Natural killer cell (primary cell): ENCODE measurements at regions not wholly inside any gene's neighbourhood (a gene's known extent, or its start where the extent isn't known, plus 50 kb on each side); places are given as distances from the start of the nearest gene placed in this dataset.

Source experiments
- ATAC-seq, 3 donors: fragments of 150-1000 bp in 2 of 3; fragments of 200-7000 bp in 1 of 3; cut with Tn5 transposase; 1 replicate in 1 of 3; 2 replicates in 2 of 3; pipeline ENCODE4 v1.10.0; 2021; ENCODE audit warnings: mild to moderate bottlenecking in 2 of 3, moderate library complexity in 2 of 3
- DNase-seq, 2 donors: peaks; one replicate each; pipeline versions ENCODE4 v3.0.0 to v3.0.0-alpha.2; 2013 to 2021; ENCODE audit warnings: mixed read lengths in 1 of 2
- H3K27ac ChIP-seq: one replicate; pipeline ENCODE4 v1.5.1; 2013; ENCODE audit warnings: mild to moderate bottlenecking, low read length
- H3K27me3 ChIP-seq: one replicate; pipeline ENCODE4 v1.6.1; 2013; ENCODE audit warnings: low read length; ENCODE audit not compliant: control insufficient read depth, insufficient read depth
- H3K36me3 ChIP-seq: one replicate; pipeline ENCODE4 v1.6.1; 2013; ENCODE audit warnings: low read length; ENCODE audit not compliant: control insufficient read depth, insufficient read depth
- H3K4me1 ChIP-seq: one replicate; pipeline ENCODE4 v1.6.1; 2013; ENCODE audit warnings: low read length; ENCODE audit not compliant: control insufficient read depth, insufficient read depth
- H3K4me3 ChIP-seq: one replicate; pipeline ENCODE4 v1.5.1; 2013; ENCODE audit warnings: low read length
- H3K9me3 ChIP-seq: one replicate; pipeline ENCODE4 v1.6.1; 2013; ENCODE audit warnings: low read length; ENCODE audit not compliant: control insufficient read depth, insufficient read depth
- H3K27ac Mint-ChIP-seq, 2 donors: one replicate each; pipeline ENCODE4 v1.8.0; 2022; ENCODE audit warnings: mild to moderate bottlenecking in 2 of 2, mixed read lengths in 2 of 2, moderate library complexity in 1 of 2
- H3K27me3 Mint-ChIP-seq, 2 donors: one replicate each; pipeline ENCODE4 v1.8.0; 2022; ENCODE audit warnings: low read depth in 2 of 2, mixed read lengths in 2 of 2
- H3K36me3 Mint-ChIP-seq: one replicate; pipeline ENCODE4 v1.8.0; 2022; ENCODE audit warnings: mixed read lengths
- H3K4me1 Mint-ChIP-seq, 2 donors: one replicate each; pipeline ENCODE4 v1.8.0; 2022; ENCODE audit warnings: mixed read lengths in 2 of 2
- H3K4me3 Mint-ChIP-seq: one replicate; pipeline ENCODE4 v1.8.0; 2022; ENCODE audit warnings: mild to moderate bottlenecking, moderate library complexity, mixed read lengths
- H3K9me3 Mint-ChIP-seq, 2 donors: one replicate each; pipeline ENCODE4 v1.8.0; 2022; ENCODE audit warnings: mixed read lengths in 2 of 2
- CTCF ChIP-seq: fragments of 200-600 bp; IDR thresholded peaks from one replicate; pipeline ENCODE4 v1.8.0; 2022; ENCODE audit warnings: antibody characterized with exemption
- WGBS: methylation state at CpG from one replicate; pipeline ENCODE4 v1.1.7; 2013; ENCODE audit warnings: missing lambda C conversion rate; ENCODE audit not compliant: insufficient coverage; 5-methylcytosine and 5-hydroxymethylcytosine counted together
- intact Hi-C: fragments of 100-400 bp; cut with micrococcal nuclease; formaldehyde crosslinking; loops from one replicate; pipeline ENCODE4 v1.14.2; 2022

GRCh38 chr5:120043431-120043830, 414.1 kb downstream of the FAM170A start:
- H3K27me3 Mint-ChIP-seq = no peaks in the 10 kb centered on the region
- no peak overlapping the region for H3K27ac Mint-ChIP-seq
- intact Hi-C loops = no loop called here
- Histone ChIP-seq H3K36me3 (no peaks in the 10 kb centered on the region), H3K4me1 (no peaks in the 10 kb centered on the region), H3K4me3 (no peak overlapping the region), H3K27me3 (no peaks in the 10 kb centered on the region), H3K9me3 (no peaks in the 10 kb centered on the region), H3K27ac (no peak overlapping the region)
- no peaks in the 10 kb centered on the region for H3K36me3 Mint-ChIP-seq
- ATAC-seq = no peak
- H3K9me3 Mint-ChIP-seq = peaks cover 0 to 10% of the 10 kb centered on the region in 2 donors
- no peaks in the 10 kb centered on the region for H3K4me1 Mint-ChIP-seq
- DNase-seq = no peak
- no peak for TF ChIP-seq CTCF
- no peak overlapping the region for H3K4me3 Mint-ChIP-seq

GRCh38 chr5:120052916-120053828, 410.9 kb upstream of the PRR16 start:
- H3K36me3 ChIP-seq = no peaks in the 10 kb centered on the region
- H3K9me3 ChIP-seq = no peaks in the 10 kb centered on the region
- no peak overlapping the region for H3K4me3 Mint-ChIP-seq
- peaks cover 0 to 6% of the 10 kb centered on the region in 2 donors for H3K9me3 Mint-ChIP-seq
- no peak overlapping the region for H3K27ac Mint-ChIP-seq
- ATAC-seq (no peak), DNase-seq (no peak)
- no peaks in the 10 kb centered on the region for H3K27me3 ChIP-seq
- no peaks in the 10 kb centered on the region for H3K36me3 Mint-ChIP-seq
- no peak overlapping the region for H3K4me3 ChIP-seq
- no peaks in the 10 kb centered on the region for H3K27me3 Mint-ChIP-seq
- H3K27ac ChIP-seq = no peak overlapping the region
- intact Hi-C loops = no loop called here
- no peaks in the 10 kb centered on the region for H3K4me1 Mint-ChIP-seq
- no peak for TF ChIP-seq CTCF
- H3K4me1 ChIP-seq = no peaks in the 10 kb centered on the region
- WGBS = 93% methylated on average over 3 of the region's 4 CpGs

GRCh38 chr5:120053841-120054240, 410.3 kb upstream of the PRR16 start:
- no peak for DNase-seq
- Histone ChIP-seq H3K27ac (no peak overlapping the region), H3K27me3 (no peaks in the 10 kb centered on the region), H3K36me3 (no peaks in the 10 kb centered on the region), H3K4me1 (no peaks in the 10 kb centered on the region), H3K9me3 (no peaks in the 10 kb centered on the region), H3K4me3 (no peak overlapping the region)
- Mint-ChIP-seq H3K4me3 (no peak overlapping the region), H3K36me3 (no peaks in the 10 kb centered on the region), H3K27ac (no peak overlapping the region), H3K4me1 (no peaks in the 10 kb centered on the region), H3K9me3 (peaks cover 0 to 6% of the 10 kb centered on the region in 2 donors), H3K27me3 (no peaks in the 10 kb centered on the region)
- ATAC-seq = no peak
- WGBS = 87% methylated on average over 3 of the region's 4 CpGs
- no peak for TF ChIP-seq CTCF
- intact Hi-C loops = no loop called here

GRCh38 chr5:120055858-120056257, 408.2 kb upstream of the PRR16 start:
- 85% methylated on average over 2 of the region's 2 CpGs for WGBS
- Mint-ChIP-seq H3K4me1 (no peaks in the 10 kb centered on the region), H3K4me3 (no peak overlapping the region), H3K27ac (no peak overlapping the region), H3K36me3 (no peaks in the 10 kb centered on the region), H3K9me3 (peaks cover under 1 to 2% of the 10 kb centered on the region in 2 donors), H3K27me3 (no peaks in the 10 kb centered on the region)
- no peak overlapping the region for H3K27ac ChIP-seq
- H3K27me3 ChIP-seq = no peaks in the 10 kb centered on the region
- no peak overlapping the region for H3K4me3 ChIP-seq
- no peaks in the 10 kb centered on the region for H3K4me1 ChIP-seq
- TF ChIP-seq CTCF = no peak
- no peaks in the 10 kb centered on the region for H3K36me3 ChIP-seq
- intact Hi-C loops = no loop called here
- H3K9me3 ChIP-seq = no peaks in the 10 kb centered on the region
- DNase-seq (no peak), ATAC-seq (peak in 1 of 3 donors; percentile 59)
